VCaP (cell line): ENCODE measurements at regions not wholly inside any gene's neighbourhood (a gene's known extent, or its start where the extent isn't known, plus 50 kb on each side); places are given as distances from the start of the nearest gene placed in this dataset.

ENCODE experiments used
- H3K27ac ChIP-seq: fragments of 450-650 bp; 2 replicates; pipeline ENCODE4 v1.5.1; 2017
- CTCF ChIP-seq: fragments of 450-650 bp; conservative IDR thresholded peaks from 2 replicates; pipeline ENCODE4 v1.5.1; 2017; ENCODE audit warnings: mild to moderate bottlenecking, moderate library complexity

GRCh38 chr2:16226943-16227664 lies 286.8 kb downstream of the MYCN start:
- no peak overlapping the region for H3K27ac ChIP-seq
- TF ChIP-seq CTCF: no peak

GRCh38 chr2:16226381-16226780 lies 286.0 kb downstream of the MYCN start:
- H3K27ac ChIP-seq: no peak overlapping the region
- no peak for TF ChIP-seq CTCF

GRCh38 chr2:16225545-16225944 lies 285.2 kb downstream of the MYCN start:
- H3K27ac ChIP-seq: no peak overlapping the region
- no peak; the same call in 1 of the 2 replicates for TF ChIP-seq CTCF

DNA sequence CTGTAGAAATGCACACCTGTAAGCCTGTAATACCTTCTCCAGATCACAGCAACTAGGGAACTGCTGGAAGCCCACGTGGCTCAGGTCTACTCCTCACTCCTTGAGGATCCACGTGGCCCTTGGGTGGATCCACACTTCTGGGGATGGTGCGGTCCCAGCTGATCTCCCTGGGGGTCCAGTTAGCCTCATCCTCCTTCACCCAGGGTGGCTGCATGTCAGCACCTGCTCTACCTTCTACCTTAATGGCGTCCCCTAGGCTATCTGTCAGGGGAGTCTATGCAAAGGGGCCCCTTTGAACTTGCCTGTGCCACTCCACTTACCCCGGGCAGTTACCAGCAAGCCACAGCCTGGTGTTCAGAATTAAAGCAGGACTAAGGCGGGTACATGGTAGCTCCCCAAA lies 284.7 kb downstream of the MYCN start:
- no peak for TF ChIP-seq CTCF
- no peak overlapping the region for H3K27ac ChIP-seq

DNA sequence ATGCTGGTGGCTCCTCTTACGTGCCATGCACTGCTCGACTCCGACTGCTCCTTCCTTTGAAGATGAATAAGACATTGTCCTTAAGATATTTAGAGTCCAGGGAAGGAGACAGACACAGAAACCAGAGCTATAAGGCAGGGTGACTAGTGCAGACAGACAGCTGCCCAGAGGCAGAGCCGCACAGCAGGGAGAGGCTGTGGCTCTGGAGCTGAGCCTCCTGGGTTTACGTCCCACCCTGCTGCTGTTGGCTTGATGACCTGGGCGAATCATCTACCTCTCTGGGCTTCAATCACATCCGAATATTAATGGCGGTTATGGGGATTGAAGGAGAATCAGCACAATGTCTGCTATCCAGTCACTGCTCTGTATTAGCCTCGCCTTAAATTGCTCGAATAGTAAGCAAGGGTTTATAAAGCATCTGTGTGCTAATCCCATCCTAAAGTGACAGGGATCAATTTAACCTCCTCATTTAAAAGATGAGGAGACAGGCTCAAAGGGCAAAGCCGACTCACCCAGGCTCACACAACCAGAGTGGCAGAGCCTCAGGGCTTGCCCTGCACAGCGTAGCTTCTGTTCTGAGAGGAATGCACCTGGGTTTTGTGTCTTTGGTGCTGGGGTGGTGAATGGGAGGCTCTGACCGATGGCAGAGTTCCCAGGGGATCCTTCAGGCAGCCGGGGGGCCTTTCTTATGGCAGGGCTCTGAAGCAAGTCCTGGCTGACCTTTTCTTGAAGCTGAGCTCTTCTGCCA lies 284.1 kb downstream of the MYCN start:
- no peak overlapping the region for H3K27ac ChIP-seq
- TF ChIP-seq CTCF: no peak

DNA sequence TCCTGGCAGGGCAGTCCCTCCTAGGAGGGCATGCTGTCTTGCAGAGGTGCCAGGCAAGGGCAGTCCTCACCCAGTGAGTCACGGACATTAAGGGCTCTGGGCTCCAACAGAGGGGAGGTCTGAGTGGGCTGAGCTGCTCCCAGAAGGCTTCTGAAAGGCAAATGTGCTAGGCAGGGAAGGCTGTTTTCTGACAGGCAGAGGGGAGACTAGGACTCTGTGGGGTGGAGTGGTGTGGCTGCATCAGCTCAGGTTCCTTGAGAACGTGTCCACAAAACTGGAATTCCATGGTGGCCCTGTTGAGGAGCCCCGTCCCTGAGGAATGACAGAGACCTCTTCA lies 283.5 kb downstream of the MYCN start:
- H3K27ac ChIP-seq: no peak overlapping the region
- no peak for TF ChIP-seq CTCF

DNA sequence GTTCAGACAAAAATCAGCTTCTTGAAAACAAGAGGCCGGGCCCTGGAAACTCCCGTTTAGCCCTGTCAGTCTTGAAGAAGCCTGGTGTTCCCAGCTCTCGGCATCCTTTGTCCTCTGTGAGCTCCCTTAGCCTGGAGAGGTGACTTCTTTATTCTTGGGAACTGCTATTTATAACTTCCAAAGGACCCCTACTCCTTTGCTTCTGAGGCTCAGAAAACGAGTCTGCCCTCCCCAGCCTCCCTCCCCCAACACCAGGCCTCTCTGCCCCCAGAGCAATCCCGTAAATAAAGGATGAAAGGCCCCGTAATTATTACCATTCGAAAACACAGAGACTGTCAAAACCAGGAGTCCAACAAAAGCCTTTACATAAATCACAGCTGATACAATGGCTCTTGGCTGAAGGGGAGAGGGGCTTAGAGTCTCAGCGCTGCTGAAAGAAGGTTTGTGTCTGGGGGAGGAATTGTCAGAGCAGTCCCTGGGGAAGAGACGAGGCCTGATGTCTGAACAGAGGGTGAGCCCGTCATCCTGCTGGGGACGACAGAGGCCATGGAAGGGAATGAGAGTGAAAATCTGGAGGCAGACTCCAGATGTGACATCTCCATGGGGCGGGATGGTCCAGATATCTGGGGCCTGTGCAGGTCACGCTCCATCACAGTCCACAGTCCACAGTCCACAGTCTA lies 283.0 kb downstream of the MYCN start:
- TF ChIP-seq CTCF: no peak
- no peak overlapping the region for H3K27ac ChIP-seq
